Neural cell (in vitro differentiated cells): ENCODE measurements at regions not wholly inside any gene's neighbourhood (a gene's known extent, or its start where the extent isn't known, plus 50 kb on each side); places are given as distances from the start of the nearest gene placed in this dataset.

ENCODE experiments used
- H2AFZ ChIP-seq: fragments of 200-600, 300-800 bp; sonication (generic), shearing (Covaris generic); 2 replicates; pipeline ENCODE4 v1.6.0; 2014; ENCODE audit warnings: low read depth, mild to moderate bottlenecking, antibody characterized with exemption, low read length, moderate library complexity
- H3F3A ChIP-seq: fragments of 200-600 bp; shearing (Covaris generic); 2 replicates; pipeline ENCODE4 v1.6.1; 2016; ENCODE audit warnings: mild to moderate bottlenecking, moderate library complexity, mixed read lengths, antibody characterized with exemption, low read length; ENCODE audit not compliant: insufficient read depth, poor library complexity, severe bottlenecking
- H3K27ac ChIP-seq: fragments of 200-600, 300-800 bp; sonication (generic), shearing (Covaris generic); 2 replicates; pipeline ENCODE4 v1.5.1; 2014; ENCODE audit warnings: mild to moderate bottlenecking, low read length, moderate library complexity
- H3K27me3 ChIP-seq: fragments of 300-800, 200-600 bp; sonication (generic), shearing (Covaris generic); 2 replicates; pipeline ENCODE4 v1.6.0; 2014; ENCODE audit warnings: mild to moderate bottlenecking, low read depth, low read length, moderate library complexity; ENCODE audit not compliant: insufficient read depth
- H3K36me3 ChIP-seq: fragments of 300-800, 200-600 bp; sonication (generic), shearing (Covaris generic); 2 replicates; pipeline ENCODE4 v1.5.1; 2014; ENCODE audit warnings: mild to moderate bottlenecking, antibody characterized with exemption, low read length, moderate library complexity; ENCODE audit not compliant: insufficient read depth
- H3K4me2 ChIP-seq: fragments of 300-800, 200-600 bp; sonication (generic), shearing (Covaris generic); 2 replicates; pipeline ENCODE4 v1.6.0; 2014; ENCODE audit warnings: mild to moderate bottlenecking, low read length
- H3K4me3 ChIP-seq: fragments of 300-800, 200-600 bp; sonication (generic), shearing (Covaris generic); 2 replicates; pipeline ENCODE4 v1.5.1; 2014; ENCODE audit warnings: mild to moderate bottlenecking, low read length, moderate library complexity
- H3K79me2 ChIP-seq: fragments of 200-600 bp; shearing (Covaris generic); replicated peaks from 2 replicates; pipeline ENCODE4 v1.6.0; 2014; ENCODE audit warnings: mild to moderate bottlenecking, low read length, moderate library complexity; ENCODE audit not compliant: insufficient read depth
- H3K9ac ChIP-seq: fragments of 300-800, 200-600 bp; sonication (generic), shearing (Covaris generic); 2 replicates; pipeline ENCODE4 v1.6.1; 2016; ENCODE audit warnings: mild to moderate bottlenecking, low read length, mixed read lengths
- H3K9me2 ChIP-seq: fragments of 200-600 bp; shearing (Covaris generic); 2 replicates; pipeline ENCODE4 v1.6.1; 2016; ENCODE audit warnings: mild to moderate bottlenecking, low read length, mixed read lengths; ENCODE audit not compliant: insufficient read depth
- H3K9me3 ChIP-seq: fragments of 200-600, 300-800 bp; sonication (generic), shearing (Covaris generic); 2 replicates; pipeline ENCODE4 v1.6.1; 2016; ENCODE audit warnings: mild to moderate bottlenecking, mixed run types, low read length, moderate library complexity, mixed read lengths
- H4K20me1 ChIP-seq: fragments of 200-600 bp; shearing (Covaris generic); 2 replicates; pipeline ENCODE4 v1.6.1; 2016; ENCODE audit warnings: mild to moderate bottlenecking, mixed run types; ENCODE audit not compliant: insufficient read depth
- EP300 ChIP-seq: fragments of 450-650 bp; conservative IDR thresholded peaks from 2 replicates; pipeline ENCODE4 v1.6.1; 2014; ENCODE audit warnings: antibody characterized with exemption, mild to moderate bottlenecking, moderate library complexity; ENCODE audit not compliant: poor library complexity, severe bottlenecking
- EZH2 ChIP-seq: fragments of 200-600, 300-800 bp; shearing (Covaris generic), sonication (generic); IDR thresholded peaks from 2 replicates; pipeline ENCODE4 v1.6.1; 2014; ENCODE audit warnings: antibody characterized with exemption, low read length, borderline replicate concordance, mild to moderate bottlenecking; ENCODE audit not compliant: insufficient read depth, poor library complexity, severe bottlenecking
- MXI1 ChIP-seq: fragments of 450-650 bp; conservative IDR thresholded peaks from 2 replicates; pipeline ENCODE4 v1.6.1; 2014; ENCODE audit warnings: antibody characterized with exemption, mild to moderate bottlenecking; ENCODE audit not compliant: poor library complexity, severe bottlenecking
- POLR2AphosphoS5 ChIP-seq: IDR thresholded peaks from 2 replicates; pipeline ENCODE4 v1.6.1; 2012
- RAD21 ChIP-seq: fragments of 450-650 bp; conservative IDR thresholded peaks from 2 replicates; pipeline ENCODE4 v1.6.1; 2014; ENCODE audit warnings: antibody characterized with exemption, mild to moderate bottlenecking, moderate library complexity
- REST ChIP-seq: IDR thresholded peaks from 2 replicates; pipeline ENCODE4 v1.6.1; 2012; ENCODE audit warnings: borderline replicate concordance
- SMC3 ChIP-seq: fragments of 450-650 bp; conservative IDR thresholded peaks from 2 replicates; pipeline ENCODE4 v1.6.1; 2014; ENCODE audit warnings: antibody characterized with exemption, mild to moderate bottlenecking, moderate library complexity; ENCODE audit not compliant: poor library complexity
- TAF1 ChIP-seq: IDR thresholded peaks from 2 replicates; pipeline ENCODE4 v1.6.1; 2012; ENCODE audit warnings: low read depth
- TF ChIP-seq, protein P1 (sequence below): fragments of 450-650 bp; IDR thresholded peaks from 2 replicates; pipeline ENCODE4 v1.5.1; 2014; ENCODE audit warnings: antibody characterized with exemption, mild to moderate bottlenecking, moderate library complexity; ENCODE audit not compliant: poor library complexity, severe bottlenecking

DNA sequence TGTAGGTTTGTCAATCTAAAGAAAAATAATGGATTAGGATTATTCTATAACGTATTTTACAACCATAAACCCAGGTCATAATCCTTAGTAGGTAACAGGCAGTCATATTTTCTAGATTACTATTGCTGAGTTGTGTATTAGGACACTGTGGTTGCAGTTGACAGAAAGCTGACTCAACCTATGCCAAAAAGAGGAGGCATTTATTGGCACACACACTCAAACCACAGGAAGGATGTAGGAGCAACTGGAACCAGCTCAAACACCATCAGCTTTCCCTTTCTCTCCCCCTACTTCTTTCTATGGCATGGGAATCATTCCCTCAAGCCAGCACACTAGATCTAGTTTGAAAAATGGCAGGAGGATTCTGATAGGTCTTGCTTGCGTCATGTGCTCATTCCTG, 136.4 kb upstream of the FAM9C start:
- Histone ChIP-seq H3K9me2 (no peaks in the 10 kb centered on the region), H2AFZ (no peak overlapping the region), H3K4me3 (no peak overlapping the region), H4K20me1 (no peaks in the 10 kb centered on the region), H3K79me2 (no peaks in the 10 kb centered on the region), H3K4me2 (no peak overlapping the region), H3K36me3 (no peaks in the 10 kb centered on the region), H3K9ac (no peak overlapping the region), H3K9me3 (no peaks in the 10 kb centered on the region), H3F3A (no peaks in the 10 kb centered on the region), H3K27ac (no peak overlapping the region), H3K27me3 (no peaks in the 10 kb centered on the region)
- TF ChIP-seq REST (no peak), SMC3 (no peak), MXI1 (no peak), RAD21 (no peak), EZH2 (no peak), EP300 (no peak), POLR2AphosphoS5 (no peak), TAF1 (no peak)
- TF ChIP-seq, protein P1, sequence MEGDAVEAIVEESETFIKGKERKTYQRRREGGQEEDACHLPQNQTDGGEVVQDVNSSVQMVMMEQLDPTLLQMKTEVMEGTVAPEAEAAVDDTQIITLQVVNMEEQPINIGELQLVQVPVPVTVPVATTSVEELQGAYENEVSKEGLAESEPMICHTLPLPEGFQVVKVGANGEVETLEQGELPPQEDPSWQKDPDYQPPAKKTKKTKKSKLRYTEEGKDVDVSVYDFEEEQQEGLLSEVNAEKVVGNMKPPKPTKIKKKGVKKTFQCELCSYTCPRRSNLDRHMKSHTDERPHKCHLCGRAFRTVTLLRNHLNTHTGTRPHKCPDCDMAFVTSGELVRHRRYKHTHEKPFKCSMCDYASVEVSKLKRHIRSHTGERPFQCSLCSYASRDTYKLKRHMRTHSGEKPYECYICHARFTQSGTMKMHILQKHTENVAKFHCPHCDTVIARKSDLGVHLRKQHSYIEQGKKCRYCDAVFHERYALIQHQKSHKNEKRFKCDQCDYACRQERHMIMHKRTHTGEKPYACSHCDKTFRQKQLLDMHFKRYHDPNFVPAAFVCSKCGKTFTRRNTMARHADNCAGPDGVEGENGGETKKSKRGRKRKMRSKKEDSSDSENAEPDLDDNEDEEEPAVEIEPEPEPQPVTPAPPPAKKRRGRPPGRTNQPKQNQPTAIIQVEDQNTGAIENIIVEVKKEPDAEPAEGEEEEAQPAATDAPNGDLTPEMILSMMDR: no peak

GRCh38 chrX:13179586-13179985, 135.2 kb upstream of the FAM9C start:
- no peaks in the 10 kb centered on the region for H3F3A ChIP-seq
- H3K4me3 ChIP-seq: no peak overlapping the region
- H4K20me1 ChIP-seq: no peaks in the 10 kb centered on the region
- no peak overlapping the region for H2AFZ ChIP-seq
- H3K27me3 ChIP-seq: no peaks in the 10 kb centered on the region
- H3K9me3 ChIP-seq: no peaks in the 10 kb centered on the region
- H3K79me2 ChIP-seq: no peaks in the 10 kb centered on the region
- no peaks in the 10 kb centered on the region for H3K9me2 ChIP-seq
- TF ChIP-seq EP300 (no peak), REST (no peak), MXI1 (no peak), POLR2AphosphoS5 (no peak), TAF1 (no peak)
- TF ChIP-seq, protein P1: no peak
- H3K36me3 ChIP-seq: no peaks in the 10 kb centered on the region
- no peak overlapping the region for H3K4me2 ChIP-seq
- no peak overlapping the region for H3K27ac ChIP-seq
- no peak overlapping the region for H3K9ac ChIP-seq
